ENCODE measurements at regions not wholly inside any gene's neighbourhood (a gene's known extent, or its start where the extent isn't known, plus 50 kb on each side); places are given as distances from the start of the nearest gene placed in this dataset.

GRCh38 chr7:116426428-116427156 lies 72.9 kb upstream of the CAV2 start:
- peak; percentile 86 for TF ChIP-seq TCF7L2 (IDR thresholded peaks at IDR 0.05; ENCODE audit: low read depth, low read length)
- TF ChIP-seq, protein P1, sequence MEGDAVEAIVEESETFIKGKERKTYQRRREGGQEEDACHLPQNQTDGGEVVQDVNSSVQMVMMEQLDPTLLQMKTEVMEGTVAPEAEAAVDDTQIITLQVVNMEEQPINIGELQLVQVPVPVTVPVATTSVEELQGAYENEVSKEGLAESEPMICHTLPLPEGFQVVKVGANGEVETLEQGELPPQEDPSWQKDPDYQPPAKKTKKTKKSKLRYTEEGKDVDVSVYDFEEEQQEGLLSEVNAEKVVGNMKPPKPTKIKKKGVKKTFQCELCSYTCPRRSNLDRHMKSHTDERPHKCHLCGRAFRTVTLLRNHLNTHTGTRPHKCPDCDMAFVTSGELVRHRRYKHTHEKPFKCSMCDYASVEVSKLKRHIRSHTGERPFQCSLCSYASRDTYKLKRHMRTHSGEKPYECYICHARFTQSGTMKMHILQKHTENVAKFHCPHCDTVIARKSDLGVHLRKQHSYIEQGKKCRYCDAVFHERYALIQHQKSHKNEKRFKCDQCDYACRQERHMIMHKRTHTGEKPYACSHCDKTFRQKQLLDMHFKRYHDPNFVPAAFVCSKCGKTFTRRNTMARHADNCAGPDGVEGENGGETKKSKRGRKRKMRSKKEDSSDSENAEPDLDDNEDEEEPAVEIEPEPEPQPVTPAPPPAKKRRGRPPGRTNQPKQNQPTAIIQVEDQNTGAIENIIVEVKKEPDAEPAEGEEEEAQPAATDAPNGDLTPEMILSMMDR (IDR thresholded peaks at IDR 0.05) = no peak
- TF ChIP-seq POLR2AphosphoS5 (IDR thresholded peaks at IDR 0.05; ENCODE audit: low read depth, low read length) = peak; percentile 89
- TF ChIP-seq REST (IDR thresholded peaks at IDR 0.05; ENCODE audit: insufficient read depth in 1 of 2, low read depth in 2 of 2, low read length in 1 of 2) = peak in 1 of 2 experiments; percentile 51; a peak in 1 of 4 replicates
- no peak for TF ChIP-seq SIN3A (IDR thresholded peaks at IDR 0.05; ENCODE audit: borderline replicate concordance, insufficient read depth, low read depth, low read length)
